ENCODE measurements at regions not wholly inside any gene's neighbourhood (a gene's known extent, or its start where the extent isn't known, plus 50 kb on each side); places are given as distances from the start of the nearest gene placed in this dataset.

DNA sequence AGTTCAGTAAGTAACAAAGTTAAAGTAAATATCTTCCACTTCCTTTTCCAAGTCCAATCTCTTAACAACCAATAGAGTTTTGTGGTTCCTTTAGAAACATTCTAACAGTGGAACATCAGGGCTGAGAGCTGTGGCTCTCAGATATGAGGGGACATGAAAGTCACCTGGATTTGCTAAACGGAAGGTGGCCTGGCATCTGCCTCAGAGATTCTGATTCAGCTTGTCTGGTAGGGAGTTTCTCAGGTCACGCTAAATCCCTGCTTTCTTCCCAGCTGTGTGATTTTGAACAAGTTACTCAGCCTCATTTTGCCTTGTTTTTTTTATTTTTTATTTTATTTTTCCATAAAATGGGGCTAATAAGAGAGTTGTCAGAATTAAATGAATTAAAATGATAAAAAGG lies 411.0 kb upstream of the CDH11 start:
- DNase-seq = no peak

DNA sequence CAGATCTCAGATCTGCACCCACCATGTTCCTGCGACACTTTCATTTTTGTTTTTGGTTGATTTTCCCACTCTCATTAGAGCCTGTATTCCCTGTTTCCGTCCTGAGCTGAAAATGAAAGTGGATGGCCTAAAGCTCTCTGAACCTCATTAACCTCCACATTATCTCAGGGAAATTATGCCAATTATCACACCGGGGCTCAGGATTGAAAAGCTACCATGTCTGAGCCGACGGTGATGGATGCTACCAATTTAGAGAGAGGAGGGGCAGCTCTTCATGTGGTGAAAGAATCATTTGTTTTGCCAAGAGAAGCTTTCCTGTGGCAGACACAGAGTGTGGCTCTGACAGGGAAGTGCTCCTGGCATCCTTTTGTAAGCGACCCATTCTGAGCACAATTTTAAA lies 410.4 kb upstream of the CDH11 start:
- DNase-seq = no peak

DNA sequence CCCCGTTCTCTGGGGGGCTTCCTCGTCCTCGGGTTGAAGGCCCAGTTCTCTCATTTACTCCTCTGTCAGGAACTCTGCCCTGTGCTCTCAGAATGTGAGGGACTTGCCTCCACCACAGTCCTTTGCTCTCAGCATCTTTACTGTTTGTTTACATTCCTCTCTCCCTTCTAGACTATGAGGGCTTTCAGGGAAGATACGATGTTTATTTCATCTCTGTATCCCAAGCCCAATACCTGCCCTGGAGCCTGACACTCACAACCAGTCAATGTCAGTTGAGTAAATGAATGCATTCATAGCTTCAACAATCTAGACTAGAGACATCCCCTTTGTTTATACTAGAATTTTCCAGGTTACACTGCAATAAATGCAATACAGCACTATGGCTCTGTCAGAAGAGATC lies 409.6 kb upstream of the CDH11 start:
- DNase-seq = no peak

DNA sequence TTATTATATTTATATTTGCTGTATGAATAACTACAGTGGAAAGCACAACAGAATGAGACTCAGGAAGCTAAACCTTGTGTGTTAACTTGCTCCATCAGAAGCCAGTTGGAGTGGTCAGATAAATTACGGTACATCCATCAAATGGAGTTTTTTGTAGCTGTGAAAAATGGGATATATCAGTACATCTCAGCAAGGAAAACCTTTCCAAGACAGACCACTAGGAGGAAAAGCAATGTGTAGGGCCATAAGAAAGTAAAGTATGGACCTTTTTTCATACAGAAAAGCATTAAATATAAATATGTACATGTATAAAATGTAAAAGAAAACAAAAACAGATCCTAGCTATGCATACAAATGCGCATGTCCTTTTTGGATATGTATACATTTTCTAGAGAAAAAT lies 403.8 kb upstream of the CDH11 start:
- no peak for DNase-seq

DNA sequence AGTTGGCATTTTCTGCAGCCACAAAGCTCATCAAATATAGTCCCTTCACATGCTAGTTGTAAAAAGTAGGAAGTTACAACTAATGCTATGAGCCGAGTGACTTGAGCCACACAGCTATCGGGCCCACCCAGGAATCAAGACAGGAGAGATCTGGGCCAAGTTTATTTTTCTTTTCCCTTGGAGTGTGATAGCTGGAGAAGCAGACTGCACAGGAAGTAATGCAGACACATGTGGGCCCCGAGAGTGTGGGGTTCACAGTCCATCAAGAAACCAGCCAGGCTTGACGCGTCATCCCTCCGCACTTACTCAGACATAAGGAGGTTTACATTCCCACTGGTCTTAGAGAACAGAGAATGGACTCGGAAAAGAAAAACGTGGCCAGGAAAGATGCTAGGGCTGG lies 403.1 kb upstream of the CDH11 start:
- no peak for DNase-seq

DNA sequence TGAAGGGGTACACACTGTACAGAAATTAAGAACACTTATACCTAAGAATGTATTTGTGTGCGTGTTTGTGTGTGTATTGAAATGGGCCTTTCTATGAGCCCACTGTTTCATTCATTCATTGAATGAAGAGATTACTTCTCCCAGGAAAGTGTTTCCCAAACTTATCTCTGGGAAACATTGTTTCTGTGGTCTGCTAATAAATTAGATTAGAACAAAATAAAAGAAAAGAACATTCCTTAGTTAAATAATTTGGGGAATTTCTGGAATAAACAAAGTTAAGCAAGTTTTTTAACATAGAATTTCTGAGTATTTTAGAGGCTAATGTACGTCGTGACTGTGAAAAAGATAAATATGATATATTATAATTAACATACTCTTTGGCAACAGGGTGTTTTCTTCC lies 402.4 kb upstream of the CDH11 start:
- no peak for DNase-seq

DNA sequence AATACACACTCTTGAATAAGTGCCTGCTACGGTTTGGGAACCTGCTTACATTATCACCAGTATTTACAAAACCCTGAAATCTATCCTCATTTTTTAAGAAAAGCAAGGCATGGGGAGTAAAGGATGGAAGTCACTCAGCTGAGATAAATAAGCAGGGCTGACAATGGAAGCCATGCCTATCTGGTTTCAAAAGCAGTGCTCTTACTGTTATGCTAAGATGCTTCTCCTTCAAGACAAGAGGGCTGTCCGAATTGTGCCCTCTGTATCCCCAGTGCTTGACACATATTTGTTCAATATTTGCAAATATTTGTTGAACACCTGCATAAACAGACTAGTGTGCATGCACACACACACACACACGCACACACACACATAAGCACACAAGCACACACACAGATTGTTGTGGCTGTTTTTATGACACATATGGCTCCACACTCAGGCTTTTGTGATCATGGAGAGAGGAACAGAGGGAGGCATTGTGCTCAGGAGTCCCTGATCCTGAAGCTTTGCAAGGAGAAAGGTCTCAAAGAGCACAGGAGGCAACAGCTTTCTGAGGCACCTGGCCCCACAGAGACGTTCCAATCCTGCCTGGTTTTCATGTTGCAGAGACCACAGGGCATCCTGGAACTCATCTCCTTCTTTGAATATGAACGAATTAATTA lies 401.6 kb upstream of the CDH11 start:
- DNase-seq = no peak

DNA sequence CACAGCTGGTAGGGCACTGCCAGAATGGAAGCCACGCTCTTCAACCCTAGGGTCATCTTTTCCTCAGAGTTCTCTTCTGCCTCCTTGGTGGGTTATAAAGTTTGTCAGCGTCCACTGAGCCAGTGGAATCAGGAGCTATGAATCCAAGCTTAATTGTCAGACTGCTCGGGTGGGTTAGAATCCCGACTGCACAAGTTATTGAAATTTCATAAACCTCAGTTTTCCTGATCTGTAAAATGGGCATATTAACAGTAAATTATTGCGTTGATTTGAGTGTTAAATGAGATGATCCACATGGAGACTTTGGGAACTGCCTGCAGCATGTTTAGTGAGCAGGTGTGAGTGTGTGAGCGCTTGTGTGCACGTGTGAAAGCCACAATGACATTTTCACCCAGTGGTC lies 400.5 kb upstream of the CDH11 start:
- no peak for DNase-seq

DNA sequence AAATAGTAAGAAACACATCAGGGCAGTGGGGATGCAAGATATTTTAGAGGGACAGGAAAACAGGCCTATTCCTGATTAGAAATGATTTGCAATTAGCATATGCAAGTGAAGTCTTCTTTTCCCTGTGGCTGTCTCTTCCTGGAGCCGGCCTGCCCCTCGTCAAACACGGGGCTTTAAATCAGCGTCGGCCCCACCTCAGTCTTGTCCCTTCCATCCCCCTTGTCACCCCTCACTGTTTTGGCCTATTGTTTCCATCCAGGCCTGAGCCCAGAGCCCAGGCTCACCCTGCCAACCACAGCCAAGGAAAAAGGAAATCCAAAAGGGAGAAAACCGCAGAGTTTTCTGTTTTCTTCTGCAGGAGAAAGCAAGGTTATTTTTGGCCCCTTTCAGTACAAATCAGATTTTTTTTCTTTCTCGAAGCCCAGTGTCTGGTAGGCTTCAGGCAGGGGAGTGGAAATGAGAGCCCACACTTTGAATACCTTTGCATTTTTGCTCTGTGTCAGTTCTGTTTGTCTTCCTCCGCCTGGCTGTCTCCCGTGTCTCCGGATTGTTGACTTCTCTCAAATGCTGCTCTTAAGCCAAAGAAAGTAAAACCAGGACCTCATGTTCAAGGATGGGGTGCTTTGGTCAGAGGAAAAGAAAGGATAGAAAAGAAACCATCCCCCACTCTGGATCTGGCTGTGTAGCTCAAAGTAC lies 399.9 kb upstream of the CDH11 start:
- no peak for DNase-seq

DNA sequence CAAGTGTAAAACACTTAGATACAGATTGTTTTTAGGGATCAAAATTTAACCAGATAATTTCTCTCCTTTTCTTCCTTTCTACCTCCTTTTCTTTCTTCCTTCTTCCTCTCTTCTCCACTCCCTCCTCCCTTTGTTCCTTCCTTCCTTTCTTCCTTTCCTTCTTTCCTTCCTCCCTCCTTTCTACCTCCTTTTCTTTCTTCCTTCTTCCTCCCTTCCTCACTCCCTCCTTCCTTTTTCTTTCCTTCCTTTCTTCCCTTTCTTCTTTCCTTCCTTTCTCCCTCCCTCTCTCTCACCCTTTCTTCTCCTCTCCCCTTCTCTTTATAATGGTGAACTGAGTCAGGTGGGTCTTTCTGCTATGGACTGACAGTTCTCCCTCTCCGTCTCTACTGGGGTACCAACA lies 397.5 kb upstream of the CDH11 start:
- DNase-seq = no peak

DNA sequence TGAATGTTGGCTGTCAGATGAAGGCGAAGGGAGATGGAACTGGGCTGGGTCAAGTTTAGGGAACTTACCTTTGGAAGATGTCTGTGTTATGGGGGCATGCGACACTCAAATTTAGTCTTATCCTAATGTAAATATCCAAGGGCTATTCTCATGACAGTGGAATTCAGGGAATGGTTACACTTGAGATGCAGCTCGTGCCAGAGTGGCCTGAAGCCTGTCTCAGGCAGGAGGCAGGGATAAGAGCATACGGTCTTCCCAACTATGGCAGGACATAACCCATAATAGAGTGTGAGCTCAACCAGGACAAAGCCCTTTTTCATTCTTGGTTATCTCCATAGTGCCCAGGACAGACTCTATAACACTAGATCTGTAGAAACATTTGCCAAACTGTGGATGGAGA lies 393.3 kb upstream of the CDH11 start:
- no peak for DNase-seq

DNA sequence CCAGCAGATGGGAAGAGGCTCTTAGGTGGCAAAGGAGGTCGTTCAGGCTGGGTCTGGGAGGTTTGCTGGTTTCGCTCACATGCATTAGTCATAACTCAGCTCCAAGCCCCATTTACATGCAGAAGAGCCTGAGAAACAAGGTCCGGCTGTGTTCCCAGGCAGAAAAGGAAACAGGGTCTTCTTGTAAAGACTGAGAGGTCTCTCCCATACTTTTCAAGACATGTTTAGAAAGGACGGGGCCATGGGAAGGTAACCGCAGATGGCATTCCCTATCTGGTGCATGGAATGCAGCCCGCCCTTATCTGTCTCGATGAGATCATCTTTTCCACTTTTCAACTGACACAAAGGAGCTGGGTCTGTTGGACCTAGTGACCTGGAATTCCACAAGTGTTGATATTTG lies 389.0 kb upstream of the CDH11 start:
- no peak for DNase-seq

DNA sequence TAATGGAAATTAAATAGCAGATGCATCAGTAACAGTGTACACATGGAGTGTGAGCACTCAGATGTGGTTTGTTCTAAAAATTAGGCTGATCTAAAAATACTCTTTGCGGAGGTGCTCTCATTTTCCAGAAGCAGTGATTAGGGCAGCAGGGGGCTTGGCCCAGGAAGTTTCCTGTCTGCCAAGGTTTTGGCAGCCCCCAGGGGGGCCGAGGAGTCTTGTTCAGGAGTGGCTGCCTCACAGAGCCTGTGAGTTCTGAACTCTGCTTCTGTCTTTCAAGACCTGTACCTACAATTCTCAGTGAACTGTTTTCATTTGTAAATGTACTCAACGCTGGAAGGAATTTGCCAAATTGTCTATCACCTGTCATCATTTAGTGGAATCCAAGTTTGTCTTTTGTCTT lies 388.4 kb upstream of the CDH11 start:
- no peak for DNase-seq

DNA sequence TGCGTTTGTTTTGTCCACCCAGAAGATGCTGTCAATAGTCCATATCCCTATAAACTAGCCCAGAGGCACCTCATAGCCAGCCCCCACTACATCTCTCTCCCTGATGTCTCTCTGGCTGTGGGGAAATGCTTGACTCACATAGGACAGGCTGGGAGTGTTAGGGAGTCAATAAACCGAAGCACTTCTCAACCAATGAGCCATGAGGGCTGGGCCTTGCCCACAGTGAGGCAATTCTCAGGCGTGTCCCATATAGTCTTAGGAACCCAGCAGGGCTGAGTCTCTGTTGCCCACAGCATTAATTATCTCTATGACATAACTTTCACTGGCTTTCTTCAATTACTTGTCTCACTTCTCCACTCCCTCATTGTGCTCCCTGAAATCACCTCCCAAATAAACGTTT lies 387.3 kb upstream of the CDH11 start:
- DNase-seq = no peak

DNA sequence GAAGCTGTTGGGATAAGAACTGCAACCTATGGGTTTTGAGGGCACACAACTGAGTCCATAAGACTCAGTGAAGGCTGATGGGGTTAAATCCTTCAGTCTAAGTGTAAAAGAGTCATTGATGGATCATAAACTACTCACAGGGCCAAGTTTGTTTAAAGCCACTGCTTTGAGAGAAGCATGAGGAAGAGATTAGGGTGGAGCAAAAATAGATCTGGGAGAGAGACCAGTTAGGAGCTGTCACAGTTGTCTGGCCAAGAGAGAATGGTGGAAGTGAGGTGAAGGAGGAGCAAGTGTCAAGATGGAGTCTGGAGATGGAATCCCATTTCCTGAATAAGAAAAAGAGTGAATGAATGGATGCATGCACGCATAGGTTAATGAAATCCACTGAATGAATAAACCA lies 379.1 kb upstream of the CDH11 start:
- no peak for DNase-seq

DNA sequence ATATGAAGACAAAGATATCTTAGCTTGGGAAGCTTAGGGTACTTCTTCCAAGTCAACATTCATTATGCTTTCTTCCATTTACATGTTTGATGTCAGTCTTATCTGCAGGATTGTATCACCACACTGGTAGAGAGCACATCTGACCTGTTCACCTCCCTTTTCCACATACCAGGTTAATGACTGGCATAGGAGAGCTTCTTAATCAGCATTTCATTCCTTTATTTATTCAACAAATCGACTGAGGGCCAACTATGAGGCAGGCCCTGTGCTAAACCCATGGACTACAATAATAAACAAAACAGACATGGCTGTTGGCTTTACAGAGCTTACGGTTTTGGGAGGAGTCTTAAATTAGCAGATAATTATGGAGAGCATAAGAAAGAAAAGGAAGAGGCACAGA lies 378.1 kb upstream of the CDH11 start:
- no peak for DNase-seq

DNA sequence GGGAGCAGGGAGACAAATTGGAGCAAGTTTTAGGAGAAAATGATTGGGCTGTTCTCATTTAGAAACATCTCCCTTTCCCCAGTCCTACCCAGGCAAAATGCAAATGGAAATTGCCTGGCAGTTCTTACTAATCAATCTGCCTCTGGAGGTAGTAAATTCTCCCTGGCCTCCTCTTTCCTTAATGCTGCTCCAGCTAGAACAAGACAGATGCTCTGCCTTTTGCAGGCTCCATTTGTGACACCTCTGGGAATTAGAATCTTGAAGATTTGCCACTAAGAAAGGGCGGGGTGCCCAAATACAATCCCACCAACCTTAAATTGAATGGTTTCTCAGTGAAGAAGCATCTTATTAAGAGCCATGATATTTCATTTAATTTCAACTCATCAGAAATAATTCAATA lies 377.7 kb upstream of the CDH11 start:
- DNase-seq = no peak

DNA sequence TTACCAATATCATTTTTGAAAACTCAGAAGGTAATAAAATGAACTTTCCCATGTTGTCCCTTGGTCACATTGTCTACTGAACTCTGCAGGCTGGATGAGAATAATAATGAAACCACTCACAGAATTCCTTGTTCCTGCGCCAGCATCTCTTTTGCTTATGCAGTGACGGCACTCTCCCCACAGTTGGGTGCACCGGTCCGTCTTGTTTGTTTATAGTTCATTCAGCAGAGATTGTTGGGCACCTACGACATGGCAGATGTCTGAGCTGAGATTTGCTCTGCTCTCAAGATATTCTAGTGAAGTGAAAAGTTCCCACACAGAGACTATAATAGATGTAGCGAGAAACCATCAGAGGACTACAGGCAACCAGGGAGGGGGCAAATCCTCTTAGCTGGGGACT lies 375.7 kb upstream of the CDH11 start:
- no peak for DNase-seq

DNA sequence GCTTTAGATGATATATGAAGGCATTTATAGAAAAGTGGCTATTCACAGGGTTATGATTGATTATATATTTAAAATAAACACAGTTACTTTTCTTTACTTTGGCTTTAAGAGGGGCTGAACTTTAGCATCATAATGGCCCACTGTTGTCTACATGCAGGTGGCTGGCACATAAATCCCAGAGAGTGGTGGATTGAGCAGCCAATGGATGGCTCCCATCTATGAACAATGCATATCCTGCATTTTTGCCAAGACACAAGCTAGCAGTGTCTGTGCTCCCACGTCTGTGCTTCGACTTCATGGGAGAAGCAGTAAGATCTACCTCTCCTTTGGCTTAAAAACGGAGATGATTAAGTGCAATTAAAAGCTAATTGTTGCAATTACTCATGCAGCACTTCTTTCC lies 373.2 kb upstream of the CDH11 start:
- no peak for DNase-seq

DNA sequence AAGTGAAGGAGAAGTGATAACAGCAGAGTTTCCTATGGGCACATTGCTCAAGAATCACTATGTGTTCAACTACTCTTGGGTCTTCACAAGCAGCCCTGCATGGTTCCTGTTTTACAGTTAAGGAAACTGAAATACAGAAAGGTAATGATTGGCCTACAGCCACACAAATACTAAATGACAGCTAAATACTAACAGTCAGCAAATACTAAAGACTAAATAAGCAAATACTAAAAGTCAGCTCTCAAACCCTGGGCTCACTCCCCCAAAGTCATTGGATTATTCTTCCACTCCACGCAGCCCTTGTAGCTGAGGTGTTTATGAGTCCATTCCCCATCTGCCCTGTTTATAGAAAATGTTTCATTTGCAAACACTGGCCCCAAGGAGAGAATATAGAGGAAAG lies 372.7 kb upstream of the CDH11 start:
- DNase-seq = no peak

DNA sequence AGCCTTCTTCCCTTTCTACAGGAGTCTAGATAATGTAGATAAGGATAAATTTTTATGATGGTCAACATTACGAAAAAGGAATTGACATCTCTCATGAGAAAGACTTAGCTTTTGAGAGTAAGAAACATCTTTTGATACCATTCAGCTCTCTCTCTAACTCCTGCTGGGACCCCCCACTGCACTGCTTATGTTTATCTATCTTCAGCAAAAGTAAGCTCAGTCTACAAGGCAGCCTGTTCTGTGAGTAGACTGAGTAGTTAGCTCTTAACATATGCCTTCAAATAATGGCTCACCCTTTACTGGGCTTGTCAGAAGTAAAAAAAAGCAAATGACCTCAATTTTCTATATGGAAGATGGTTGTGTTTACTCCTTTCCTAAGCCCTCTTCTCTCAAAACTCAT lies 372.2 kb upstream of the CDH11 start:
- no peak for DNase-seq

DNA sequence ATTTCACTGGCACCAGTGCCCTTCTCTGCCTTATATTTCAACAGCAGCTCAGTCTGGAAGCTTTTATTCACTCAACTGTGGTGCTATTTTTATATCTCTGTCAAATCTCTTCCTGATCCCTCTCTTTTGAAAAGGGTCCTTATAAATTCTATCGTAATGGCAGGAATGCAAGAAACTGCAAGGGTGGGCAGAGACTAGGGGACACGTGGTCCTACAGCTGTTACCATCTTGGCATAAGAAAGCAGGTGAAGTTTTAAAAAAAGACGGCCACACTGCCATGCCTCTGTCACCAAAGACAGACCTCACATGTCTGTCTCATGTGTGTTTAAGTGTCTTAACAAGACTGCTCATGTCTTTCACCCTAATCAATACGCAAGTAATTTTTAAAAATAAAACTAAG lies 368.4 kb upstream of the CDH11 start:
- DNase-seq = no peak

DNA sequence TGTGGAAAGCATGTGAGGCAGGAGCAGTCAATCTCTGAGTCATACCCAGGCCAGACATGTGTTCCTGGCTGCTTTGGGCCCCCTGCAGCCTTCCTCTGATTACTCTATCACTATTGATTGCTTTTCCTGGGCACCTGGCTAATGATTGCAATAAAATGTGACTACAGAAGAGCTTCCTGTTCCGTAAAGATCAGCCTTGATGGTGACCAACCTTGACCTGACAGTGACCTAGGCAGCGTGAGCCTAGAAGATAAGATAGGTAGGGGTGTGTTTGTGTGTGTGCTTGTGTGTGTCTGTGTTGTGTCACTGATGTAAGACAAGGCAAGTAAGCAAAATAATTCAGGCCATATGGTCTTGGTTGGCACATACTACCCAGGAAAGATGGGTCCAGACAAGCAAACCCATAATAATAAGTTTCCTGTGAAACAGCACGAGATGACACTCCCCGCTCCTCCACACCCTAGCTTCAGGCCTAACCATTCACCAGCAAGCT lies 367.7 kb upstream of the CDH11 start:
- DNase-seq = no peak

DNA sequence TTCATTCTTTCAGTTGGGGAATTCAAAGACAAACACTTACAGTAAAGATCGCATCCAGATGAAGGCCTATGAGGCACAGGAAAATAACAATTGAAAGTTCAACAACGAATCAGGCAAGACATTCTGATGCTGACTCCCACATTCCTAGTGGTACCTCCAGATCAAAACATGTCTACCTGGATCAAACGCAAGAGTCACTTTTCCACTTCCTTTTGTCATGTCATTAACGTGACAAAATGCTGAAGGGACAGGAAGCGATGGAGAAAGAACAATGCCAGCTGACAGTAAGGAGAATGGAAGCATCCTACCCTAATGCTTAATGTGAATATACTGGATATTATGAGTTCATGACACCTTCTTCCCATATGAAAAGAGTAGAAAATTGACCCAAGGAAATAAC lies 365.4 kb upstream of the CDH11 start:
- DNase-seq = no peak

DNA sequence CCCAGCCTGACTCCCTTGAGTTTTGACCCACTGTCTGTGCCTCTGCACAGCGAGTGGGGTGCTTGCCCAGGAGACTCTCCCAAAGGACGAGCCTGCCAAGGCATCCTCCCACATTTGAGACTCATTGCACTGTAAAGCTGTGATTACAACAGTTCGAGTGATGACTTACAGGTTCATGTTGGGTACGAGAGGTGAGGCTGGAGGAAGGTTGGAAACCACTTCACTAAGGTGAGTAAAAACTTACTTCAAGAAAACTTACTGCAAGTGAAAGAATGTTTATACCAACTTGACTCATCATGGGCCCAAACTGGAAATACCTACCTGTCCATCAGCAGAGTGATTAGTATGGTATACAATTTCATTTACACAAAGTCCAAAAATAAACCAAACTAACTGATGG lies 360.1 kb upstream of the CDH11 start:
- DNase-seq = no peak
